Tibial nerve (tissue), 3 donors: ENCODE measurements at regions not wholly inside any gene's neighbourhood (a gene's known extent, or its start where the extent isn't known, plus 50 kb on each side); places are given as distances from the start of the nearest gene placed in this dataset.

Experiments
- CTCF ChIP-seq, 5 experiments: fragments of 200-600 bp in 3 of 5; fragments of 450-650 bp in 2 of 5; sonication (generic) in 3 of 5; IDR thresholded peaks; one replicate each; pipeline ENCODE4 v1.5.1; 2016 to 2019; ENCODE audit warnings: antibody characterized with exemption in 5 of 5, mild to moderate bottlenecking in 3 of 5, moderate library complexity in 2 of 5
- POLR2A ChIP-seq, 2 donors: fragments of 450-650 bp; IDR thresholded peaks; one replicate each; pipeline ENCODE4 v1.6.1; 2017; ENCODE audit warnings: antibody characterized with exemption in 2 of 2, mild to moderate bottlenecking in 2 of 2, moderate library complexity in 2 of 2

GRCh38 chr5:143576711-143577484 lies 173.4 kb upstream of the NR3C1 start:
- TF ChIP-seq CTCF (IDR thresholded peaks at IDR 0.05) (no peak), POLR2A (IDR thresholded peaks at IDR 0.05) (no peak)
